HG03045 (cell line): ENCODE measurements at regions not wholly inside any gene's neighbourhood (a gene's known extent, or its start where the extent isn't known, plus 50 kb on each side); places are given as distances from the start of the nearest gene placed in this dataset.
"Not testable (repeated sequence)": the region's sequence is repeated elsewhere in the genome, so short reads cannot be mapped to it uniquely, and the experiment has no call there.

Experiments used
- ATAC-seq: cut with Tn5 transposase; IDR thresholded peaks from one replicate; pipeline ENCODE4 v1.9.1; 2021; ENCODE audit warnings: mild to moderate bottlenecking, moderate library complexity; ENCODE audit not compliant: unreplicated experiment

- ATAC-seq: no peak
These were observed 127.2 kb downstream of the UTP18 start for GRCh38 chr17:51387582-51387981.

- no peak for ATAC-seq
These were observed 127.6 kb downstream of the UTP18 start for GRCh38 chr17:51387986-51388385.

GRCh38 chr17:51389875-51390274 is 129.5 kb downstream of the UTP18 start:
- no peak for ATAC-seq

GRCh38 chr17:51391982-51392654 is 131.8 kb downstream of the UTP18 start:
- ATAC-seq: no peak

- no peak for ATAC-seq
These were observed 135.3 kb downstream of the UTP18 start for GRCh38 chr17:51395621-51396020.

GRCh38 chr17:51397361-51398127 is 137.2 kb downstream of the UTP18 start:
- no peak for ATAC-seq

- no peak for ATAC-seq
These were observed 137.8 kb downstream of the UTP18 start for GRCh38 chr17:51398128-51398525.

- no peak for ATAC-seq
These were observed 138.3 kb downstream of the UTP18 start for GRCh38 chr17:51398687-51399086.

GRCh38 chr17:51401279-51401678 is 140.9 kb downstream of the UTP18 start:
- no peak for ATAC-seq

GRCh38 chr17:51402899-51403298 is 142.6 kb downstream of the UTP18 start:
- ATAC-seq: no peak

GRCh38 chr17:51407576-51407975 is 147.2 kb downstream of the UTP18 start:
- ATAC-seq: no peak

GRCh38 chr17:51419476-51419875 is 159.1 kb downstream of the UTP18 start:
- ATAC-seq: no peak

GRCh38 chr17:51421525-51421924 is 161.2 kb downstream of the UTP18 start:
- no peak for ATAC-seq

- ATAC-seq: no peak
These were observed 162.3 kb downstream of the UTP18 start for GRCh38 chr17:51422634-51423033.

- no peak for ATAC-seq
These were observed 163.2 kb downstream of the UTP18 start for GRCh38 chr17:51423421-51424160.

- ATAC-seq: no peak
These were observed 165.4 kb downstream of the UTP18 start for GRCh38 chr17:51425773-51426172.

- ATAC-seq: no peak
These were observed 167.0 kb downstream of the UTP18 start for GRCh38 chr17:51427323-51427811.

GRCh38 chr17:51427856-51428255 is 167.5 kb downstream of the UTP18 start:
- ATAC-seq: no peak

- no peak for ATAC-seq
These were observed 168.5 kb downstream of the UTP18 start for GRCh38 chr17:51428668-51429495.

- ATAC-seq: not testable (repeated sequence)
These were observed 169.6 kb downstream of the UTP18 start for GRCh38 chr17:51429938-51430337.

- no peak for ATAC-seq
These were observed 170.2 kb downstream of the UTP18 start for GRCh38 chr17:51430591-51430990.
